Suppressor macrophage (primary cell): ENCODE measurements at regions not wholly inside any gene's neighbourhood (a gene's known extent, or its start where the extent isn't known, plus 50 kb on each side); places are given as distances from the start of the nearest gene placed in this dataset.
A peak's percentile ranks its signal among the peaks of the same experiment; 100 is the strongest.

Experiments used
- DNase-seq, 4 experiments: peaks; one replicate each; pipeline ENCODE4 v3.0.0-alpha.2; 2020 to 2022

GRCh38 chr1:10848109-10848684, 51.8 kb upstream of the CASZ1 start:
- no peak for DNase-seq

- DNase-seq = no peak
Observed at GRCh38 chr1:10850026-10850425, 53.6 kb upstream of the CASZ1 start.

- DNase-seq = no peak
Observed at GRCh38 chr1:10851024-10852013, 54.9 kb upstream of the CASZ1 start.

GRCh38 chr1:10852018-10852417, 55.6 kb upstream of the CASZ1 start:
- DNase-seq = no peak

- DNase-seq = no peak
Observed at GRCh38 chr1:10852486-10852885, 56.0 kb upstream of the CASZ1 start.

- DNase-seq = no peak
Observed at GRCh38 chr1:10852998-10853520, 56.6 kb upstream of the CASZ1 start.

GRCh38 chr1:10853701-10854100, 57.3 kb upstream of the CASZ1 start:
- no peak for DNase-seq

GRCh38 chr1:10854856-10855459, 58.5 kb upstream of the CASZ1 start:
- no peak for DNase-seq

- DNase-seq = no peak
Observed at GRCh38 chr1:10856176-10856683, 59.8 kb upstream of the CASZ1 start.

GRCh38 chr1:10856863-10857598, 60.6 kb upstream of the CASZ1 start:
- DNase-seq = no peak

- no peak for DNase-seq
Observed at GRCh38 chr1:10857687-10858086, 61.2 kb upstream of the CASZ1 start.

GRCh38 chr1:10860218-10860617, 63.8 kb upstream of the CASZ1 start:
- no peak for DNase-seq

GRCh38 chr1:10860682-10861081, 64.2 kb upstream of the CASZ1 start:
- no peak for DNase-seq

GRCh38 chr1:10861822-10862221, 65.4 kb upstream of the CASZ1 start:
- no peak for DNase-seq

GRCh38 chr1:10862743-10863335, 66.4 kb upstream of the CASZ1 start:
- DNase-seq = no peak

- no peak for DNase-seq
Observed at GRCh38 chr1:10863886-10864285, 67.4 kb upstream of the CASZ1 start.

GRCh38 chr1:10864776-10865175, 68.3 kb upstream of the CASZ1 start:
- DNase-seq = no peak

GRCh38 chr1:10865518-10866320, 69.3 kb upstream of the CASZ1 start:
- no peak for DNase-seq

GRCh38 chr1:10866321-10867093, 70.1 kb upstream of the CASZ1 start:
- DNase-seq = peak in 2 of 4 experiments; percentile 11 to 17

- peak; percentile 36 to 76 (median 61) for DNase-seq
Observed at GRCh38 chr1:10867138-10867721, 70.8 kb upstream of the CASZ1 start.
